HG03457 (cell line): ENCODE measurements at regions not wholly inside any gene's neighbourhood (a gene's known extent, or its start where the extent isn't known, plus 50 kb on each side); places are given as distances from the start of the nearest gene placed in this dataset.

Source experiments
- ATAC-seq: cut with Tn5 transposase; IDR thresholded peaks from one replicate; pipeline ENCODE4 v1.9.1; 2021; ENCODE audit warnings: moderate number of reproducible peaks; ENCODE audit not compliant: unreplicated experiment

GRCh38 chr3:31004025-31004678 is 109.7 kb upstream of the GADL1 start:
- peak; percentile 74 for ATAC-seq

GRCh38 chr3:31008994-31009393 is 114.5 kb upstream of the GADL1 start:
- no peak for ATAC-seq

GRCh38 chr3:31009881-31010280 is 115.4 kb upstream of the GADL1 start:
- ATAC-seq, result no peak

GRCh38 chr3:31010491-31010890 is 116.0 kb upstream of the GADL1 start:
- ATAC-seq, result no peak

GRCh38 chr3:31011380-31011779 is 116.9 kb upstream of the GADL1 start:
- ATAC-seq, result no peak

- ATAC-seq, result no peak
These were observed 118.6 kb upstream of the GADL1 start for GRCh38 chr3:31013090-31013489.

- no peak for ATAC-seq
These were observed 119.4 kb upstream of the GADL1 start for GRCh38 chr3:31013843-31014242.

GRCh38 chr3:31014317-31015040 is 120.0 kb upstream of the GADL1 start:
- no peak for ATAC-seq

- no peak for ATAC-seq
These were observed 121.7 kb upstream of the GADL1 start for GRCh38 chr3:31016196-31016595.

- no peak for ATAC-seq
These were observed 128.3 kb upstream of the GADL1 start for GRCh38 chr3:31022716-31023115.

GRCh38 chr3:31025541-31025940 is 131.1 kb upstream of the GADL1 start:
- ATAC-seq, result no peak

- ATAC-seq, result peak; percentile 63
These were observed 132.8 kb upstream of the GADL1 start for GRCh38 chr3:31027191-31027761.

- ATAC-seq, result no peak
These were observed 133.5 kb upstream of the GADL1 start for GRCh38 chr3:31027914-31028313.

GRCh38 chr3:31028766-31029165 is 134.3 kb upstream of the GADL1 start:
- no peak for ATAC-seq

GRCh38 chr3:31029706-31030105 is 135.2 kb upstream of the GADL1 start:
- ATAC-seq, result no peak

- no peak for ATAC-seq
These were observed 141.2 kb upstream of the GADL1 start for GRCh38 chr3:31035681-31036080.

- no peak for ATAC-seq
These were observed 143.8 kb upstream of the GADL1 start for GRCh38 chr3:31038086-31038739.

- no peak for ATAC-seq
These were observed 144.7 kb upstream of the GADL1 start for GRCh38 chr3:31039145-31039544.

GRCh38 chr3:31041161-31041978 is 146.9 kb upstream of the GADL1 start:
- no peak for ATAC-seq

GRCh38 chr3:31043184-31043819 is 148.8 kb upstream of the GADL1 start:
- no peak for ATAC-seq
